Left hindlimb (tissue), 1 donor: ENCODE measurements at regions not wholly inside any gene's neighbourhood (a gene's known extent, or its start where the extent isn't known, plus 50 kb on each side); places are given as distances from the start of the nearest gene placed in this dataset.
"Not testable (repeated sequence)": the region's sequence is repeated elsewhere in the genome, so short reads cannot be mapped to it uniquely, and the experiment has no call there.

Source experiments
- DNase-seq: peaks from one replicate; pipeline ENCODE4 v3.0.0-alpha.2; 2018

GRCh38 chrX:89539150-89539549 lies 382.6 kb upstream of the TGIF2LX start:
- DNase-seq = not testable (repeated sequence)

- DNase-seq = not testable (repeated sequence)
These were observed 364.6 kb upstream of the TGIF2LX start for GRCh38 chrX:89557146-89557545.

GRCh38 chrX:89562079-89562478 lies 359.6 kb upstream of the TGIF2LX start:
- DNase-seq = not testable (repeated sequence)

- not testable (repeated sequence) for DNase-seq
These were observed 358.6 kb upstream of the TGIF2LX start for GRCh38 chrX:89563107-89563506.

- not testable (repeated sequence) for DNase-seq
These were observed 353.9 kb upstream of the TGIF2LX start for GRCh38 chrX:89567787-89568186.

GRCh38 chrX:89581868-89582267 lies 339.8 kb upstream of the TGIF2LX start:
- DNase-seq = not testable (repeated sequence)

- not testable (repeated sequence) for DNase-seq
These were observed 289.9 kb upstream of the TGIF2LX start for GRCh38 chrX:89631858-89632257.

GRCh38 chrX:89635887-89636286 lies 285.8 kb upstream of the TGIF2LX start:
- DNase-seq = not testable (repeated sequence)

GRCh38 chrX:89658662-89659061 lies 263.0 kb upstream of the TGIF2LX start:
- not testable (repeated sequence) for DNase-seq

- not testable (repeated sequence) for DNase-seq
These were observed 215.2 kb upstream of the TGIF2LX start for GRCh38 chrX:89706481-89706880.

GRCh38 chrX:89707363-89707927 lies 214.3 kb upstream of the TGIF2LX start:
- not testable (repeated sequence) for DNase-seq

GRCh38 chrX:89734367-89734766 lies 187.3 kb upstream of the TGIF2LX start:
- DNase-seq = not testable (repeated sequence)

GRCh38 chrX:89756466-89756865 lies 165.2 kb upstream of the TGIF2LX start:
- not testable (repeated sequence) for DNase-seq

- DNase-seq = not testable (repeated sequence)
These were observed 163.9 kb upstream of the TGIF2LX start for GRCh38 chrX:89757767-89758166.

- DNase-seq = not testable (repeated sequence)
These were observed 162.5 kb upstream of the TGIF2LX start for GRCh38 chrX:89759076-89759685.

- not testable (repeated sequence) for DNase-seq
These were observed 150.1 kb upstream of the TGIF2LX start for GRCh38 chrX:89771639-89772038.

- DNase-seq = not testable (repeated sequence)
These were observed 110.3 kb upstream of the TGIF2LX start for GRCh38 chrX:89811440-89811839.

GRCh38 chrX:89839723-89840122 lies 82.0 kb upstream of the TGIF2LX start:
- DNase-seq = not testable (repeated sequence)

- peak; percentile 22 for DNase-seq
These were observed 50.0 kb upstream of the TGIF2LX start for GRCh38 chrX:89871662-89872061.
